ENCODE measurements at regions not wholly inside any gene's neighbourhood (a gene's known extent, or its start where the extent isn't known, plus 50 kb on each side); places are given as distances from the start of the nearest gene placed in this dataset.

- H3K36me3 ChIP-seq = no peaks in the 10 kb centered on the region
- no peaks in the 10 kb centered on the region for H3K9me3 ChIP-seq (ENCODE audit: low read depth)
- no peak for DNase-seq (ENCODE audit: low read depth in 1 of 2, low spot score in 1 of 2)
- no peak overlapping the region for H3K4me3 ChIP-seq
- no peaks in the 10 kb centered on the region for H3K4me1 ChIP-seq (ENCODE audit: low read depth)
- H3K27ac ChIP-seq = no peak overlapping the region
- peaks cover 14% of the 10 kb centered on the region for H3K27me3 ChIP-seq
- TF ChIP-seq CTCF (IDR thresholded peaks at IDR 0.05; ENCODE audit: low read depth, low read length) = no peak
These were observed 378.1 kb upstream of the POU3F1 start for GRCh38 chr1:38424677-38425076.

- Histone ChIP-seq H3K36me3 (no peaks in the 10 kb centered on the region), H3K4me1 (ENCODE audit: low read depth) (no peaks in the 10 kb centered on the region), H3K4me3 (no peak overlapping the region), H3K27ac (no peak overlapping the region), H3K27me3 (peaks cover 8% of the 10 kb centered on the region), H3K9me3 (ENCODE audit: low read depth) (no peaks in the 10 kb centered on the region)
- no peak for TF ChIP-seq CTCF (IDR thresholded peaks at IDR 0.05; ENCODE audit: low read depth, low read length)
- no peak for DNase-seq (ENCODE audit: low read depth in 1 of 2, low spot score in 1 of 2)
These were observed 374.1 kb upstream of the POU3F1 start for GRCh38 chr1:38420666-38421065.

GRCh38 chr1:38418195-38419030 lies 371.8 kb upstream of the POU3F1 start:
- no peaks in the 10 kb centered on the region for H3K9me3 ChIP-seq (ENCODE audit: low read depth)
- no peak for DNase-seq (ENCODE audit: low read depth in 1 of 2, low spot score in 1 of 2)

GRCh38 chr1:38403667-38404066 lies 357.1 kb upstream of the POU3F1 start:
- Histone ChIP-seq H3K4me3 (no peak overlapping the region), H3K9me3 (ENCODE audit: low read depth) (no peaks in the 10 kb centered on the region), H3K27me3 (no peaks in the 10 kb centered on the region), H3K36me3 (no peaks in the 10 kb centered on the region), H3K4me1 (ENCODE audit: low read depth) (no peaks in the 10 kb centered on the region), H3K27ac (no peak overlapping the region)
- no peak for TF ChIP-seq CTCF (IDR thresholded peaks at IDR 0.05; ENCODE audit: low read depth, low read length)
- no peak for DNase-seq (ENCODE audit: low read depth in 1 of 2, low spot score in 1 of 2)

More at GRCh38 chr1:38418195-38419030, 371.8 kb upstream of the POU3F1 start:
- no peak for TF ChIP-seq CTCF (IDR thresholded peaks at IDR 0.05; ENCODE audit: low read depth, low read length)
- Histone ChIP-seq H3K27me3 (no peaks in the 10 kb centered on the region), H3K36me3 (no peaks in the 10 kb centered on the region), H3K27ac (no peak overlapping the region), H3K4me1 (ENCODE audit: low read depth) (no peaks in the 10 kb centered on the region), H3K4me3 (no peak overlapping the region)

- Histone ChIP-seq H3K4me1 (ENCODE audit: low read depth) (no peaks in the 10 kb centered on the region), H3K4me3 (no peak overlapping the region), H3K9me3 (ENCODE audit: low read depth) (no peaks in the 10 kb centered on the region), H3K36me3 (no peaks in the 10 kb centered on the region), H3K27me3 (no peaks in the 10 kb centered on the region), H3K27ac (no peak overlapping the region)
- no peak for TF ChIP-seq CTCF (IDR thresholded peaks at IDR 0.05; ENCODE audit: low read depth, low read length)
- DNase-seq (ENCODE audit: low read depth in 1 of 2, low spot score in 1 of 2) = no peak
These were observed 355.7 kb upstream of the POU3F1 start for GRCh38 chr1:38402230-38402815.

Measured in cardiac muscle cell (in vitro differentiated cells and primary cell).